ENCODE measurements at regions not wholly inside any gene's neighbourhood (a gene's known extent, or its start where the extent isn't known, plus 50 kb on each side); places are given as distances from the start of the nearest gene placed in this dataset.

DNA sequence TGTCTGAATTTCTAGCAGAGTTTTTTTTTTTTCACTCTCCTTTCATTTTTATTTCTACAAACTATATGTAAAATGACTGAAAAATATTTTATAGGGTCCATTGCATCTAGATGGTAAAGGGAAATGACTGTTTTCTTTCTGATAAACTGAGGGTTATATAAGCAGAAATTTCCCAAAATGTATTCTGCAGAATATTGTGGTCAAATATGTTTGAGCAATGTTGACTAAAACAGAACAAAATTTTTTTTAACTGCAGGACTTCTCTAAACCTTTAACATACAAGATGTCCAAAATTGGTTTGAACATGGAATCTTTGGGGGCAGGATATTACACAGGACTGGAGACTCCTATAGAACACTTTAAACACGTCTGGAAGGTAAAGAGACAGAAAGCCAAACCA lies 190.5 kb downstream of the TOMM20 start:
- TF ChIP-seq, protein P1, sequence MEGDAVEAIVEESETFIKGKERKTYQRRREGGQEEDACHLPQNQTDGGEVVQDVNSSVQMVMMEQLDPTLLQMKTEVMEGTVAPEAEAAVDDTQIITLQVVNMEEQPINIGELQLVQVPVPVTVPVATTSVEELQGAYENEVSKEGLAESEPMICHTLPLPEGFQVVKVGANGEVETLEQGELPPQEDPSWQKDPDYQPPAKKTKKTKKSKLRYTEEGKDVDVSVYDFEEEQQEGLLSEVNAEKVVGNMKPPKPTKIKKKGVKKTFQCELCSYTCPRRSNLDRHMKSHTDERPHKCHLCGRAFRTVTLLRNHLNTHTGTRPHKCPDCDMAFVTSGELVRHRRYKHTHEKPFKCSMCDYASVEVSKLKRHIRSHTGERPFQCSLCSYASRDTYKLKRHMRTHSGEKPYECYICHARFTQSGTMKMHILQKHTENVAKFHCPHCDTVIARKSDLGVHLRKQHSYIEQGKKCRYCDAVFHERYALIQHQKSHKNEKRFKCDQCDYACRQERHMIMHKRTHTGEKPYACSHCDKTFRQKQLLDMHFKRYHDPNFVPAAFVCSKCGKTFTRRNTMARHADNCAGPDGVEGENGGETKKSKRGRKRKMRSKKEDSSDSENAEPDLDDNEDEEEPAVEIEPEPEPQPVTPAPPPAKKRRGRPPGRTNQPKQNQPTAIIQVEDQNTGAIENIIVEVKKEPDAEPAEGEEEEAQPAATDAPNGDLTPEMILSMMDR (IDR thresholded peaks at IDR 0.05), result no peak
- TF ChIP-seq EZH2 (IDR thresholded peaks at IDR 0.05; ENCODE audit: borderline replicate concordance, insufficient read depth, low read depth, low read length, poor library complexity, severe bottlenecking), result no peak
